H9 (cell line): ENCODE measurements at regions not wholly inside any gene's neighbourhood (a gene's known extent, or its start where the extent isn't known, plus 50 kb on each side); places are given as distances from the start of the nearest gene placed in this dataset.

Source experiments
- DNase-seq: peaks from one replicate; pipeline ENCODE4 v3.0.0-alpha.2; 2017
- H2AFZ ChIP-seq: one replicate; pipeline ENCODE4 v1.6.1; 2013; ENCODE audit warnings: mild to moderate bottlenecking, low read length, control low read depth, moderate library complexity
- H2AK5ac ChIP-seq: 2 replicates; pipeline ENCODE4 v1.6.1; 2013; ENCODE audit warnings: low read length, control low read depth, mixed read lengths; ENCODE audit not compliant: insufficient read length
- H2BK120ac ChIP-seq: one replicate; pipeline ENCODE4 v1.6.1; 2013; ENCODE audit warnings: low read depth, mild to moderate bottlenecking, low read length, control low read depth, inconsistent platforms; ENCODE audit not compliant: poor library complexity, severe bottlenecking
- H2BK12ac ChIP-seq: 2 replicates; pipeline ENCODE4 v1.6.1; 2013; ENCODE audit warnings: low read length, control low read depth, mixed read lengths, low read depth; ENCODE audit not compliant: insufficient read length
- H2BK15ac ChIP-seq: 2 replicates; pipeline ENCODE4 v1.6.1; 2013; ENCODE audit warnings: low read depth, low read length, control low read depth
- H2BK20ac ChIP-seq: one replicate; pipeline ENCODE4 v1.6.1; 2013; ENCODE audit warnings: low read depth, mild to moderate bottlenecking, low read length, control low read depth, inconsistent platforms; ENCODE audit not compliant: poor library complexity, severe bottlenecking
- H2BK5ac ChIP-seq: 2 replicates; pipeline ENCODE4 v1.6.1; 2013; ENCODE audit warnings: low read length, control low read depth, mixed read lengths; ENCODE audit not compliant: insufficient read length
- H3K14ac ChIP-seq: 2 replicates; pipeline ENCODE4 v1.6.1; 2013; ENCODE audit warnings: low read length, control low read depth; ENCODE audit not compliant: insufficient read depth
- H3K18ac ChIP-seq: 2 replicates; pipeline ENCODE4 v1.6.1; 2013; ENCODE audit warnings: low read depth, mild to moderate bottlenecking, mixed read lengths, low read length, control low read depth; ENCODE audit not compliant: insufficient read length
- H3K23ac ChIP-seq: 2 replicates; pipeline ENCODE4 v1.6.1; 2013; ENCODE audit warnings: low read length, control low read depth, mixed read lengths, low read depth; ENCODE audit not compliant: insufficient read length
- H3K23me2 ChIP-seq: 2 replicates; pipeline ENCODE4 v1.6.1; 2013; ENCODE audit warnings: low read depth, mild to moderate bottlenecking, mixed read lengths, low read length, control low read depth; ENCODE audit not compliant: insufficient read length, poor library complexity, severe bottlenecking
- H3K27ac ChIP-seq: 2 replicates; pipeline ENCODE4 v1.5.1; 2013; ENCODE audit warnings: low read length, control low read depth, mixed read lengths, low read depth; ENCODE audit not compliant: insufficient read length
- H3K27me3 ChIP-seq: 2 replicates; pipeline ENCODE4 v1.6.1; 2013; ENCODE audit warnings: low read length, control low read depth, inconsistent platforms; ENCODE audit not compliant: insufficient read depth
- H3K4ac ChIP-seq: 2 replicates; pipeline ENCODE4 v1.6.1; 2013; ENCODE audit warnings: low read depth, mild to moderate bottlenecking, control low read depth, inconsistent platforms, low read length, moderate library complexity
- H3K4me1 ChIP-seq: 2 replicates; pipeline ENCODE4 v1.6.1; 2013; ENCODE audit warnings: low read length, control low read depth, inconsistent platforms; ENCODE audit not compliant: insufficient read depth
- H3K4me2 ChIP-seq: 2 replicates; pipeline ENCODE4 v1.6.1; 2013; ENCODE audit warnings: low read length, control low read depth, mixed read lengths; ENCODE audit not compliant: insufficient read length, insufficient read depth
- H3K56ac ChIP-seq: 2 replicates; pipeline ENCODE4 v1.6.1; 2013; ENCODE audit warnings: low read depth, mild to moderate bottlenecking, mixed read lengths, low read length, control low read depth; ENCODE audit not compliant: insufficient read length
- H3K79me1 ChIP-seq: 2 replicates; pipeline ENCODE4 v1.6.1; 2013; ENCODE audit warnings: low read depth, mild to moderate bottlenecking, moderate library complexity, low read length, control low read depth, inconsistent platforms; ENCODE audit not compliant: insufficient read depth, poor library complexity, severe bottlenecking
- H3K79me2 ChIP-seq: 2 replicates; pipeline ENCODE4 v1.6.1; 2013; ENCODE audit warnings: low read length, control low read depth, inconsistent platforms; ENCODE audit not compliant: insufficient read depth
- H3K9ac ChIP-seq: 2 replicates; pipeline ENCODE4 v1.6.1; 2013; ENCODE audit warnings: low read length, control low read depth, mixed read lengths; ENCODE audit not compliant: insufficient read length; ENCODE audit errors: extremely low read depth
- H3K9me3 ChIP-seq: one replicate; pipeline ENCODE4 v1.6.1; 2013; ENCODE audit warnings: low read depth, low read length, inconsistent platforms; ENCODE audit not compliant: control insufficient read depth
- H3T11ph ChIP-seq: one replicate; pipeline ENCODE4 v1.6.1; 2013; ENCODE audit warnings: mild to moderate bottlenecking, low read length, control low read depth, inconsistent platforms
- H4K20me1 ChIP-seq: one replicate; pipeline ENCODE4 v1.6.1; 2013; ENCODE audit not compliant: control insufficient read depth, insufficient read length, insufficient read depth
- H4K5ac ChIP-seq: 2 replicates; pipeline ENCODE4 v1.6.1; 2013; ENCODE audit warnings: low read depth, mild to moderate bottlenecking, mixed read lengths, low read length, control low read depth; ENCODE audit not compliant: insufficient read length
- H4K8ac ChIP-seq: replicated peaks from 2 replicates; pipeline ENCODE4 v1.6.1; 2013; ENCODE audit warnings: low read length, control low read depth, mixed read lengths, low read depth; ENCODE audit not compliant: insufficient read length
- H4K91ac ChIP-seq: 2 replicates; pipeline ENCODE4 v1.6.1; 2013; ENCODE audit warnings: low read depth, mild to moderate bottlenecking, moderate library complexity, mixed read lengths, low read length, control low read depth; ENCODE audit not compliant: insufficient read length
- H3K27ac Mint-ChIP-seq, 3 experiments: 2 replicates in 2 of 3; 3 replicates in 1 of 3; pipeline ENCODE4 v1.8.0; 2020 to 2021; ENCODE audit warnings: mixed read lengths in 3 of 3, mild to moderate bottlenecking in 1 of 3, moderate library complexity in 1 of 3
- H3K27me3 Mint-ChIP-seq: 2 replicates; pipeline ENCODE4 v1.8.0; 2021; ENCODE audit warnings: low read depth, mild to moderate bottlenecking, moderate library complexity, mixed read lengths
- H3K36me3 Mint-ChIP-seq, 3 experiments: 2 replicates in 2 of 3; 3 replicates in 1 of 3; pipeline ENCODE4 v1.8.0; 2020 to 2021; ENCODE audit warnings: low read depth in 3 of 3, mixed read lengths in 3 of 3; ENCODE audit not compliant: insufficient read depth in 1 of 3
- H3K4me1 Mint-ChIP-seq, 2 experiments: 2 replicates each; pipeline ENCODE4 v1.8.0; 2020; ENCODE audit warnings: mixed read lengths in 2 of 2
- H3K4me3 Mint-ChIP-seq, 2 experiments: 2 replicates in 1 of 2; 3 replicates in 1 of 2; pipeline ENCODE4 v1.8.0; 2020 to 2021; ENCODE audit warnings: mild to moderate bottlenecking in 2 of 2, mixed read lengths in 2 of 2, moderate library complexity in 1 of 2
- H3K9me3 Mint-ChIP-seq, 2 experiments: 2 replicates in 1 of 2; 3 replicates in 1 of 2; pipeline ENCODE4 v1.8.0; 2020; ENCODE audit warnings: mild to moderate bottlenecking in 2 of 2, mixed read lengths in 2 of 2, moderate library complexity in 1 of 2
- CTCF ChIP-seq: fragments of 200-600 bp; sonication (generic); conservative IDR thresholded peaks from 3 replicates; pipeline ENCODE4 v1.8.0; 2021; ENCODE audit warnings: antibody characterized with exemption, mild to moderate bottlenecking
- WGBS: extraction: QIAGEN DNeasy Blood & Tissue Kit; methylation state at CpG from one replicate; pipeline ENCODE4 v1.1.7; 2013; ENCODE audit warnings: missing lambda C conversion rate, low lambda C conversion rate, mixed read lengths; ENCODE audit not compliant: insufficient read length; ENCODE audit errors: extremely low coverage; 5-methylcytosine and 5-hydroxymethylcytosine counted together

GRCh38 chr1:186749820-186750219, 69.6 kb upstream of the PTGS2 start:
- no peak overlapping the region for H3K14ac ChIP-seq
- no CpG with 5 or more reads among the region's 3 CpGs for WGBS
- no peak overlapping the region for H2BK20ac ChIP-seq
- no peak overlapping the region for H2BK15ac ChIP-seq
- H3K79me1 ChIP-seq = no peaks in the 10 kb centered on the region
- H3K23ac ChIP-seq = no peak overlapping the region
- no peaks in the 10 kb centered on the region for H3K23me2 ChIP-seq
- no peak overlapping the region for H2AFZ ChIP-seq
- H4K91ac ChIP-seq = no peak overlapping the region
- Mint-ChIP-seq H3K4me3 (no peak overlapping the region), H3K36me3 (peaks cover 8 to 22% (median 9%) of the 10 kb centered on the region in 3 experiments; a peak in 4 of 7 replicates), H3K27ac (no peak overlapping the region), H3K27me3 (no peaks in the 10 kb centered on the region), H3K9me3 (peaks cover 24% of the 10 kb centered on the region in 2 experiments), H3K4me1 (no peaks in the 10 kb centered on the region)
- H3K79me2 ChIP-seq = no peaks in the 10 kb centered on the region
- no peak overlapping the region for H2BK120ac ChIP-seq
- no peak overlapping the region for H2BK5ac ChIP-seq
- H3K56ac ChIP-seq = no peak overlapping the region
- no peak overlapping the region for H3K4ac ChIP-seq
- no peak overlapping the region for H3K4me2 ChIP-seq
- no peak overlapping the region for H2AK5ac ChIP-seq
- H3K18ac ChIP-seq = no peak overlapping the region
- no peak overlapping the region for H3T11ph ChIP-seq
- H3K4me1 ChIP-seq = no peaks in the 10 kb centered on the region
- H3K9me3 ChIP-seq = no peaks in the 10 kb centered on the region
- H3K9ac ChIP-seq = no peak overlapping the region
- H4K5ac ChIP-seq = no peak overlapping the region
- DNase-seq = no peak
- H4K8ac ChIP-seq = no peak overlapping the region
- no peaks in the 10 kb centered on the region for H3K27me3 ChIP-seq
- no peak for TF ChIP-seq CTCF
- H2BK12ac ChIP-seq = no peak overlapping the region
- H4K20me1 ChIP-seq = no peaks in the 10 kb centered on the region
- H3K27ac ChIP-seq = no peak overlapping the region
